Pancreas (tissue), 10 donors: ENCODE measurements at regions not wholly inside any gene's neighbourhood (a gene's known extent, or its start where the extent isn't known, plus 50 kb on each side); places are given as distances from the start of the nearest gene placed in this dataset.
"Not testable (repeated sequence)": the region's sequence is repeated elsewhere in the genome, so short reads cannot be mapped to it uniquely, and the experiment has no call there.

Experiments
- ATAC-seq, 4 donors: fragments of 200-7000 bp; cut with Tn5 transposase; one replicate each; pipeline versions ENCODE4 v1.8.0 to v1.9.1; 2020; ENCODE audit warnings: mild to moderate bottlenecking in 4 of 4, moderate library complexity in 4 of 4
- DNase-seq, 6 donors: peaks; one replicate each; pipeline ENCODE4 v3.0.0-alpha.2; 2020
- FAIRE-seq: peaks from 2 replicates; lab custom pipeline; 2012; peaks lifted over from hg19 to GRCh38; lab: Jason Lieb, UNC
- H3K27ac ChIP-seq, 4 donors: fragments of 200-600 bp; sonication (generic); 1 replicate in 3 of 4; 2 replicates in 1 of 4; pipeline versions ENCODE4 v1.5.0 to v1.8.0; 2020
- H3K27me3 ChIP-seq, 4 donors: fragments of 200-600 bp; one replicate each; pipeline ENCODE4 v1.8.0; 2021
- H3K36me3 ChIP-seq, 3 donors: fragments of 200-600 bp; sonication (generic) in 1 of 3; one replicate each; pipeline versions ENCODE4 v1.5.0 to v1.8.0; 2020 to 2021
- H3K4me1 ChIP-seq, 3 donors: fragments of 200-600 bp; one replicate each; pipeline ENCODE4 v1.8.0; 2021
- H3K4me3 ChIP-seq, 4 donors: fragments of 200-600 bp; sonication (generic) in 2 of 4; one replicate each; pipeline versions ENCODE4 v1.5.0 to v1.8.0; 2020 to 2021
- H3K9me3 ChIP-seq, 4 donors: fragments of 200-600 bp; one replicate each; pipeline ENCODE4 v1.8.0; 2021
- CTCF ChIP-seq, 4 donors: fragments of 200-600 bp; sonication (generic) in 3 of 4; IDR thresholded peaks; one replicate each; pipeline versions ENCODE4 v1.5.0 to v1.8.0; 2021; ENCODE audit warnings: antibody characterized with exemption in 4 of 4
- WGBS, 2 donors: extraction: QIAGEN DNeasy Blood & Tissue Kit; methylation state at CpG; one replicate each; pipeline ENCODE4 v1.1.7; 2013; 5-methylcytosine and 5-hydroxymethylcytosine counted together
- intact Hi-C, 3 donors: fragments of 100-400 bp; cut with DNase I; formaldehyde crosslinking; loops; one replicate each; pipeline versions ENCODE4 v1.11.1 to v1.14.2; 2022
- donor health status: healthy with polysubstance abuse.
- donor health status: DM: no; HTN: no; CAD: no; lungs with moderate emphysema.
- donor health status: DM: no; HTN: no; CAD: no.
- donor health status: control.
- donor health status: control.
- donor health status: Bipolar disorder and iron deficiency.
- donor health status: DM: yes; HTN: yes; CAD: no.
- donor health status: DM: no; HTN: no; CAD: no.
- donor health status: DM: no; HTN: no; CAD: no.
- donor health status: DM: yes; HTN: yes; CAD: no.

- no peak for TF ChIP-seq CTCF (IDR thresholded peaks at IDR 0.05)
- DNase-seq (no peak), FAIRE-seq (no peak), ATAC-seq (no peak)
- Histone ChIP-seq H3K27me3 (no peaks in the 10 kb centered on the region), H3K36me3 (no peaks in the 10 kb centered on the region), H3K9me3 (no peaks in the 10 kb centered on the region), H3K4me1 (peaks cover 0 to 21% (median 20%) of the 10 kb centered on the region in 3 donors), H3K4me3 (no peak overlapping the region), H3K27ac (no peak overlapping the region)
- intact Hi-C loops, result no loop called here
- WGBS, 2 donors, result 93 to 96% methylated on average over 2 of the region's 2 CpGs
These were observed 83.4 kb downstream of the EBLN2 start for GRCh38 chr3:73144828-73145227.

- peak in 2 of 6 donors; percentile 10 to 51 for DNase-seq
- FAIRE-seq, H3K4me3 ChIP-seq, H3K9me3 ChIP-seq, H3K36me3 ChIP-seq, H3K27me3 ChIP-seq, intact Hi-C loops: not testable (repeated sequence)
- H3K27ac ChIP-seq, result peak overlapping the region in 2 of 4 donors; percentile 58 to 62
- H3K4me1 ChIP-seq, result peaks cover 0 to 21% (median 21%) of the 10 kb centered on the region in 3 donors
- 21 to 28% methylated on average over 9 of the region's 9 CpGs for WGBS, 2 donors
- ATAC-seq, result peak in 3 of 4 donors; percentile 47 to 68 (median 64)
These were observed 86.0 kb downstream of the EBLN2 start for GRCh38 chr3:73147479-73147878.

GRCh38 chr3:73148206-73148605, 86.7 kb downstream of the EBLN2 start:
- FAIRE-seq (no peak), DNase-seq (peak in 1 of 6 donors; percentile 25), ATAC-seq (peak in 3 of 4 donors; percentile 50 to 71 (median 66))
- intact Hi-C loops, result no loop called here
- Histone ChIP-seq H3K9me3 (no peaks in the 10 kb centered on the region), H3K4me1 (peaks cover 0 to 21% (median 21%) of the 10 kb centered on the region in 3 donors), H3K36me3 (no peaks in the 10 kb centered on the region), H3K4me3 (no peak overlapping the region), H3K27me3 (no peaks in the 10 kb centered on the region), H3K27ac (peak overlapping the region in 2 of 4 donors; percentile 58 to 62)
- TF ChIP-seq CTCF (IDR thresholded peaks at IDR 0.05), result no peak
- 28 to 29% methylated on average over 2 of the region's 2 CpGs for WGBS, 2 donors

- Histone ChIP-seq H3K27me3 (no peaks in the 10 kb centered on the region), H3K4me1 (peaks cover 0 to 21% (median 21%) of the 10 kb centered on the region in 3 donors), H3K36me3 (no peaks in the 10 kb centered on the region), H3K27ac (peak overlapping the region in 2 of 4 donors; percentile 58 to 62), H3K9me3 (no peaks in the 10 kb centered on the region), H3K4me3 (no peak overlapping the region)
- no peak for TF ChIP-seq CTCF (IDR thresholded peaks at IDR 0.05)
- 14 to 16% methylated on average over 2 of the region's 2 CpGs for WGBS, 2 donors
- DNase-seq (peak in 3 of 6 donors; percentile 58 to 80 (median 65)), FAIRE-seq (no peak), ATAC-seq (peak; percentile 81 to 94 (median 88))
- intact Hi-C loops, result no loop called here
These were observed 87.2 kb downstream of the EBLN2 start for GRCh38 chr3:73148682-73149081.

- intact Hi-C loops, result no loop called here
- Histone ChIP-seq H3K4me1 (peaks cover 0 to 25% (median 21%) of the 10 kb centered on the region in 3 donors), H3K27ac (no peak overlapping the region), H3K27me3 (no peaks in the 10 kb centered on the region), H3K36me3 (no peaks in the 10 kb centered on the region), H3K9me3 (no peaks in the 10 kb centered on the region), H3K4me3 (no peak overlapping the region)
- 90 to 95% methylated on average over 5 of the region's 5 CpGs for WGBS, 2 donors
- FAIRE-seq, result no peak
- no peak for ATAC-seq
- no peak for TF ChIP-seq CTCF (IDR thresholded peaks at IDR 0.05)
- DNase-seq, result no peak
These were observed 89.1 kb downstream of the EBLN2 start for GRCh38 chr3:73150369-73151130.

GRCh38 chr3:73152571-73152970, 91.1 kb downstream of the EBLN2 start:
- FAIRE-seq, H3K4me3 ChIP-seq, ATAC-seq, DNase-seq, intact Hi-C loops, H3K27ac ChIP-seq, H3K27me3 ChIP-seq, H3K36me3 ChIP-seq, H3K9me3 ChIP-seq: not testable (repeated sequence)
- WGBS, 2 donors, result 96 to 98% methylated on average over 22 of the region's 22 CpGs
- H3K4me1 ChIP-seq, result peaks cover 0 to 25% (median 13%) of the 10 kb centered on the region in 3 donors

- H3K4me3 ChIP-seq, H3K36me3 ChIP-seq, ATAC-seq, H3K27me3 ChIP-seq, intact Hi-C loops, H3K9me3 ChIP-seq, DNase-seq, FAIRE-seq, H3K27ac ChIP-seq: not testable (repeated sequence)
- H3K4me1 ChIP-seq, result peaks cover 0 to 21% (median 9%) of the 10 kb centered on the region in 3 donors
- 90 to 96% methylated on average over 2 of the region's 2 CpGs for WGBS, 2 donors
These were observed 91.6 kb downstream of the EBLN2 start for GRCh38 chr3:73153057-73153456.

- FAIRE-seq, H3K27ac ChIP-seq, H3K27me3 ChIP-seq, H3K4me3 ChIP-seq, intact Hi-C loops, ATAC-seq, H3K36me3 ChIP-seq, H3K9me3 ChIP-seq, DNase-seq: not testable (repeated sequence)
- 31 to 40% methylated on average over 3 of the region's 3 CpGs for WGBS, 2 donors
- peaks cover 0 to 11% (median 3%) of the 10 kb centered on the region in 3 donors for H3K4me1 ChIP-seq
These were observed 92.8 kb downstream of the EBLN2 start for GRCh38 chr3:73154261-73154660.
